Gastrocnemius medialis (tissue), 4 donors: ENCODE measurements at regions not wholly inside any gene's neighbourhood (a gene's known extent, or its start where the extent isn't known, plus 50 kb on each side); places are given as distances from the start of the nearest gene placed in this dataset.

Source experiments
- ATAC-seq, 2 donors: fragments of 150-250 bp; one replicate each; pipeline ENCODE4 v1.9.1; 2016
- DNase-seq, 2 donors: peaks; one replicate each; pipeline ENCODE4 v3.0.0-alpha.2; 2019
- H3K27ac ChIP-seq, 4 donors: fragments of 200-600 bp; sonication (generic); 1 replicate in 1 of 4; 2 replicates in 3 of 4; pipeline ENCODE4 v1.5.1; 2016 to 2018; ENCODE audit warnings: mild to moderate bottlenecking in 2 of 4, moderate library complexity in 1 of 4
- H3K27me3 ChIP-seq, 3 donors: fragments of 200-600 bp; sonication (generic) in 2 of 3; 1 replicate in 1 of 3; 2 replicates in 2 of 3; pipeline versions ENCODE4 v1.5.1 to v1.6.0; 2016 to 2019; ENCODE audit warnings: mild to moderate bottlenecking in 1 of 3, moderate library complexity in 1 of 3
- H3K36me3 ChIP-seq, 2 donors: fragments of 200-600 bp; sonication (generic) in 1 of 2; one replicate each; pipeline ENCODE4 v1.5.1; 2017 to 2018
- H3K4me1 ChIP-seq, 2 donors: fragments of 200-600 bp; sonication (generic) in 1 of 2; one replicate each; pipeline ENCODE4 v1.5.1; 2016 to 2017; ENCODE audit warnings: mild to moderate bottlenecking in 2 of 2
- H3K4me3 ChIP-seq, 4 donors: fragments of 200-600 bp; sonication (generic) in 3 of 4; 1 replicate in 1 of 4; 2 replicates in 3 of 4; pipeline ENCODE4 v1.5.1; 2016 to 2019; ENCODE audit warnings: mild to moderate bottlenecking in 2 of 4
- H3K9me3 ChIP-seq, 3 donors: fragments of 200-600 bp; sonication (generic) in 2 of 3; 1 replicate in 1 of 3; 2 replicates in 2 of 3; pipeline ENCODE4 v1.5.1; 2016 to 2019
- CTCF ChIP-seq, 5 experiments: fragments of 450-650 bp in 3 of 5; fragments of 200-600 bp in 2 of 5; sonication (generic) in 2 of 5; IDR thresholded peaks in 4 of 5; conservative IDR thresholded peaks in 1 of 5; 1 replicate in 4 of 5; 2 replicates in 1 of 5; pipeline ENCODE4 v1.5.1; 2016 to 2019; ENCODE audit warnings: antibody characterized with exemption in 5 of 5, mild to moderate bottlenecking in 3 of 5, moderate library complexity in 3 of 5
- POLR2A ChIP-seq, 2 donors: fragments of 450-650 bp; IDR thresholded peaks; one replicate each; pipeline ENCODE4 v1.6.1; 2017; ENCODE audit warnings: antibody characterized with exemption in 2 of 2, mild to moderate bottlenecking in 2 of 2, moderate library complexity in 2 of 2
- in situ Hi-C, 4 donors: fragments of 200-750 bp; cut with MboI; loops; one replicate each; pipeline versions ENCODE4 v1.15.0 to v1.8.0; 2017; ENCODE audit warnings: low sequenced_read_pairs in 4 of 4
- intact Hi-C: fragments of 100-400 bp; cut with DNase I; formaldehyde crosslinking; loops from one replicate; pipeline ENCODE4 v1.15.1; 2023; ENCODE audit warnings: low total_unique reads

DNA sequence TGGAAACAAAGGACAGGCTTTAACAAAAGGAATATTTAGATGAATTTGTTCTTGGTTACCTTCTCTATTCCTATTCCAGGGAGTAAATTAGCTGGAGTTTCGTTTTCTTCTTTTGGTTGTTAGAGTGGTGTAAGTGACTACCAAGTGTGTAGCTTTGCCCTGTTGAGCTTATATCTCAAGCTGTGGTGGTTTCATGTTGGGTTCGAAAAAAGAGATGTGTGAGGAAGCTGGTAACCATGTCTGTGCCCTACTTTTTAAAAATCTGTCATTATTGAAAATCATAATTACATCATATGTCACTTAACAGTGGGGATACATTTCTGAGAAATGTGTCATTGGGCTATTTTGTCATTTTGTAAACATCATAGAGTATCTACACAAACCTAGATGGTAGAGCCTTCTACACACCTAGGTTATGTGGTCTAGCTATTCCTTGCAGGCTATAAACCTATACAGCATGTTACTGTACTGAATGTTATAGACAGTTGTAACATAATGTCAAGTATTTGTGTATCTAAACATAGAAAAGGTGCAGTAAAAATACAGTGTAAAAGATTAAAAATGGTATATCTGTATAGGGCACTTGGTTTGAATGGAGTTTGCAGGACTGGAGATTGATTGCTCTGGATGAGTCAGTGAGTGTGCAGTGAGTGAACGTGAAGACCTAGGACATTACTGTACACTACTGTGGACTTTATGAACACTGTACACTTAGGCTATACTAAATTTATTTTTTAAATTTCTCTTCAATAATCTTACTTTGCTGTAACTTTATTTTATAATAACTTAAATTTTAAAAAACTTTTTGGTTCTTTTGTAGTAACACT is 90.4 kb downstream of the SEPTIN7 start:
- Histone ChIP-seq H3K4me3 (no peak overlapping the region), H3K36me3 (peaks cover 0 to 10% of the 10 kb centered on the region in 2 donors), H3K9me3 (no peaks in the 10 kb centered on the region), H3K27ac (no peak overlapping the region), H3K27me3 (no peaks in the 10 kb centered on the region), H3K4me1 (no peaks in the 10 kb centered on the region)
- intact Hi-C loops (no loop called here), in situ Hi-C loops (no loop called here)
- TF ChIP-seq CTCF (IDR thresholded peaks at IDR 0.05 in 4 of 5, conservative IDR thresholded peaks at IDR 0.05 in 1 of 5) (no peak), POLR2A (IDR thresholded peaks at IDR 0.05) (no peak)
- DNase-seq (no peak), ATAC-seq (no peak)

- ATAC-seq, result no peak
- H3K36me3 ChIP-seq, result peaks cover 0 to 6% of the 10 kb centered on the region in 2 donors
- intact Hi-C loops (no loop called here), in situ Hi-C loops (no loop called here)
- TF ChIP-seq POLR2A (IDR thresholded peaks at IDR 0.05) (no peak), CTCF (IDR thresholded peaks at IDR 0.05 in 4 of 5, conservative IDR thresholded peaks at IDR 0.05 in 1 of 5) (no peak)
- H3K4me3 ChIP-seq, result no peak overlapping the region
- H3K9me3 ChIP-seq, result no peaks in the 10 kb centered on the region
- no peaks in the 10 kb centered on the region for H3K27me3 ChIP-seq
- no peak overlapping the region for H3K27ac ChIP-seq
- H3K4me1 ChIP-seq, result no peaks in the 10 kb centered on the region
- DNase-seq, result no peak
Measured at GRCh38 chr7:35893649-35894048, 92.8 kb downstream of the SEPTIN7 start.

GRCh38 chr7:35894721-35895120 is 93.9 kb downstream of the SEPTIN7 start:
- no peak overlapping the region for H3K4me3 ChIP-seq
- DNase-seq (no peak), ATAC-seq (no peak)
- H3K36me3 ChIP-seq, result peaks cover 0 to 16% of the 10 kb centered on the region in 2 donors
- in situ Hi-C loops (no loop called here), intact Hi-C loops (no loop called here)
- no peak overlapping the region for H3K27ac ChIP-seq
- H3K9me3 ChIP-seq, result no peaks in the 10 kb centered on the region
- TF ChIP-seq CTCF (IDR thresholded peaks at IDR 0.05 in 4 of 5, conservative IDR thresholded peaks at IDR 0.05 in 1 of 5) (no peak), POLR2A (IDR thresholded peaks at IDR 0.05) (no peak)
- no peaks in the 10 kb centered on the region for H3K4me1 ChIP-seq
- no peaks in the 10 kb centered on the region for H3K27me3 ChIP-seq

DNA sequence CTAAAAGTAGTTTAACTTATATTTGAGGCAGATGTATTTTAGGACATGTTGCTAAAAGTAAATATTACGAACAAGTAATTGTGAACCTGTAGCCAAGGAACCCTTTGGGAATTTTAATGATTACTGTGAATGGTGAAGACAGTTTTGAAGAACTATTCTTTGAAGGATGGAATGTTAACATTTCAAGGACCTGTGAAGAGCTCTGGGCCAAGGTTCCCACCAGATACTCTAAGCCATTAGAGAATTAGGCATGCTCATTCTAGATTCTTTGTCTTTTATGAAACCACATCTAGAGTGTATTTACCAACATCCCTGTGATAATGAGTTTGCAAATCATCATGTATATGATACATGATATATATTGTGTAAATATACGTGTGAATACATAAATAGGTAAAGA is 99.8 kb downstream of the SEPTIN7 start:
- H3K27ac ChIP-seq, result no peak overlapping the region
- H3K4me1 ChIP-seq, result no peaks in the 10 kb centered on the region
- H3K27me3 ChIP-seq, result no peaks in the 10 kb centered on the region
- intact Hi-C loops (loop anchor here (10.0 kb wide), 1 partner anchor 404 kb away; no protein-coding TSS in a partner anchor), in situ Hi-C loops (no loop called here)
- no peaks in the 10 kb centered on the region for H3K9me3 ChIP-seq
- ATAC-seq (no peak), DNase-seq (no peak)
- H3K4me3 ChIP-seq, result no peak overlapping the region
- peaks cover 0 to 37% of the 10 kb centered on the region in 2 donors for H3K36me3 ChIP-seq
- no peak for TF ChIP-seq CTCF (IDR thresholded peaks at IDR 0.05 in 4 of 5, conservative IDR thresholded peaks at IDR 0.05 in 1 of 5)
- no peak for TF ChIP-seq POLR2A (IDR thresholded peaks at IDR 0.05)
